RWPE2 (cell line): ENCODE measurements at regions not wholly inside any gene's neighbourhood (a gene's known extent, or its start where the extent isn't known, plus 50 kb on each side); places are given as distances from the start of the nearest gene placed in this dataset.

ENCODE experiments used
- ATAC-seq: fragments of 200-7000 bp; cut with Tn5 transposase; 3 replicates; pipeline ENCODE4 v1.9.1; 2021; ENCODE audit warnings: low read depth
- DNase-seq: peaks from one replicate; pipeline ENCODE4 v3.0.0-alpha.2; 2020; ENCODE audit warnings: low spot score
- H3K27ac ChIP-seq: fragments of 450-650 bp; 2 replicates; pipeline ENCODE4 v1.5.1; 2017; ENCODE audit warnings: mild to moderate bottlenecking; ENCODE audit not compliant: poor library complexity, severe bottlenecking
- H3K27me3 ChIP-seq: fragments of 250-450 bp; sonication (Bioruptor Pico); 2 replicates; pipeline ENCODE4 v1.5.1; 2021; ENCODE audit warnings: mild to moderate bottlenecking, moderate library complexity; ENCODE audit not compliant: insufficient read depth, poor library complexity, severe bottlenecking
- H3K36me3 ChIP-seq: fragments of 250-450 bp; sonication (Bioruptor Pico); 2 replicates; pipeline ENCODE4 v1.5.1; 2020; ENCODE audit warnings: low read depth, mild to moderate bottlenecking, moderate library complexity
- H3K4me1 ChIP-seq: fragments of 250-450 bp; sonication (Bioruptor Pico); 2 replicates; pipeline ENCODE4 v1.5.1; 2021; ENCODE audit warnings: mild to moderate bottlenecking, moderate library complexity; ENCODE audit not compliant: insufficient read depth, poor library complexity, severe bottlenecking
- H3K4me3 ChIP-seq: fragments of 250-450 bp; sonication (Bioruptor Pico); 2 replicates; pipeline ENCODE4 v1.5.1; 2021; ENCODE audit warnings: mild to moderate bottlenecking, moderate library complexity; ENCODE audit not compliant: severe bottlenecking
- H3K9me3 ChIP-seq: fragments of 250-450 bp; sonication (Bioruptor Pico); 2 replicates; pipeline ENCODE4 v1.5.1; 2021; ENCODE audit warnings: mild to moderate bottlenecking, moderate library complexity; ENCODE audit not compliant: severe bottlenecking
- TF ChIP-seq, protein P1 (sequence below): fragments of 450-650 bp; IDR thresholded peaks from one replicate; pipeline ENCODE4 v1.5.1; 2017; ENCODE audit warnings: mild to moderate bottlenecking, moderate library complexity; ENCODE audit not compliant: poor library complexity, severe bottlenecking

DNA sequence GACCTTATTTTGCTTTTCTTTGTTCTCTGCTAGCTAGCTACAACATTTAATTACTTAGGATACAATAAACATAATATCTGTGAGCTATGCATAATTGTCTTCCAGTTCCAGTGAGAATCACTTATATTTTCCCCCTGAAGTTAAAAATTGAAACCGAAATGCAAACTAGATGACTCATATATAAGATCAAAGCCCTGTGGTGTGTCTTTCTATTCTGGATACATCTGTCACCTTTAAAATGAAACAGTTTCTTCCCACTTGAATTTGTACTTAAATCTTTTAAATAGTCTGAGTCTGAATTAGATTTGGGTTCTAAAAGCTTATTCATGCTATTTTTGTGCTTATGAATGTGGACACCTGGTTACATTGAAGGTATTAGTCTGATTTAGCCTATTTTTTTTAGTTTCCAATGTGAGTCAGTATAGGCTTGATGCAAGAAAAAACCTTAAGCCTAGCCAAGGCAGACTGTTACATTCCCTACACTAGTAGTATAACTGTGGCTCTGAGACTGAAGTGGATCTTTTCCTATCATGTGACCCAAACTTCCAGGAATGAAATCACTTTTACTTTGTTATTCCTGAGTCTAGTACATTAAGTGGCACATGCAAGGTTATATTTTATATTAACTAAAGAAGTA lies 703.5 kb upstream of the RGMB start:
- ATAC-seq (0 out of 3 replicates have a peak, but pooled peaks have one; percentile 27), DNase-seq (no peak)
- H3K27ac ChIP-seq = no peak overlapping the region
- H3K4me3 ChIP-seq = no peak overlapping the region
- no peaks in the 10 kb centered on the region for H3K27me3 ChIP-seq
- no peaks in the 10 kb centered on the region for H3K36me3 ChIP-seq
- no peaks in the 10 kb centered on the region for H3K9me3 ChIP-seq
- no peaks in the 10 kb centered on the region for H3K4me1 ChIP-seq
- TF ChIP-seq, protein P1, sequence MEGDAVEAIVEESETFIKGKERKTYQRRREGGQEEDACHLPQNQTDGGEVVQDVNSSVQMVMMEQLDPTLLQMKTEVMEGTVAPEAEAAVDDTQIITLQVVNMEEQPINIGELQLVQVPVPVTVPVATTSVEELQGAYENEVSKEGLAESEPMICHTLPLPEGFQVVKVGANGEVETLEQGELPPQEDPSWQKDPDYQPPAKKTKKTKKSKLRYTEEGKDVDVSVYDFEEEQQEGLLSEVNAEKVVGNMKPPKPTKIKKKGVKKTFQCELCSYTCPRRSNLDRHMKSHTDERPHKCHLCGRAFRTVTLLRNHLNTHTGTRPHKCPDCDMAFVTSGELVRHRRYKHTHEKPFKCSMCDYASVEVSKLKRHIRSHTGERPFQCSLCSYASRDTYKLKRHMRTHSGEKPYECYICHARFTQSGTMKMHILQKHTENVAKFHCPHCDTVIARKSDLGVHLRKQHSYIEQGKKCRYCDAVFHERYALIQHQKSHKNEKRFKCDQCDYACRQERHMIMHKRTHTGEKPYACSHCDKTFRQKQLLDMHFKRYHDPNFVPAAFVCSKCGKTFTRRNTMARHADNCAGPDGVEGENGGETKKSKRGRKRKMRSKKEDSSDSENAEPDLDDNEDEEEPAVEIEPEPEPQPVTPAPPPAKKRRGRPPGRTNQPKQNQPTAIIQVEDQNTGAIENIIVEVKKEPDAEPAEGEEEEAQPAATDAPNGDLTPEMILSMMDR = no peak

DNA sequence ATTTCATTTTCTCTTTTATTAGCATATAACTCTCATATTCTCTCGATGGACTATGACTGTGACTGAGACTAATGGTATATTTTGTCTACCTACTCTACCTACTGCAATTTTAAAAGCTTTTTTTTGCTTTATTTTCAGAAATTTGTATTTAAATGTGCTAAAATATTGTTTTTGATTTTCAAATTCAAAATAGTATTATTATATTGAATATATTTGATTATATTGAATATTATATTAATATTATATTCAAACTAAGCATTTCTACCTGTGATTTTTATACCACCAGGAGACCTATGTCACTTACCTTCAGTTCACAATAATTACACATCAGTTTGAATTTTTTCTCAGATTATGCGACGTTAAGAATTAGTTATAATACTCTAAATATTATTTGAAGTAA lies 700.5 kb upstream of the RGMB start:
- Histone ChIP-seq H3K4me3 (no peak overlapping the region), H3K36me3 (no peaks in the 10 kb centered on the region), H3K27me3 (no peaks in the 10 kb centered on the region), H3K9me3 (no peaks in the 10 kb centered on the region), H3K27ac (no peak overlapping the region), H3K4me1 (no peaks in the 10 kb centered on the region)
- DNase-seq (no peak), ATAC-seq (no peak)
- TF ChIP-seq, protein P1 = no peak

DNA sequence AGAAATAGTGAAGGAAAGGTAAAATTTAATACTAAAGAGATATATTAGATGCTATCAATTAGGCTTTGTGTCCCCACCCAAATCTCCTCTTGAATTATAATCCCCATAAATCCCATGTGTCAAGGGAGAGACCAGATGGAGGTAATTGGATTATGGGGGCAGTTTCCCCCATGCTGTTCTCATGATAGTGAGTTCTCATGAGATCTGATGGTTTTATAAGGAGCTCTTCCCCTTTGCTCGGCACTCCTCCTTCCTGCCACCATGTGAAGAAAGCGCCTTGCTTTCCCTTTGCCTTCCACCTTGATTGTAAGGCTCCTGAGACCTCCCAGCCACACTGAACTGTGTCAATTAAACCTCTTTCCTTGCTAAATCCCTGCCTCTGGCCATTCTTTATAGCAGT lies 697.0 kb upstream of the RGMB start:
- H3K27ac ChIP-seq = no peak overlapping the region
- no peak for ATAC-seq
- H3K4me1 ChIP-seq = no peaks in the 10 kb centered on the region
- H3K4me3 ChIP-seq = no peak overlapping the region
- no peak for DNase-seq
- H3K9me3 ChIP-seq = no peaks in the 10 kb centered on the region
- no peaks in the 10 kb centered on the region for H3K27me3 ChIP-seq
- TF ChIP-seq, protein P1 = no peak
- no peaks in the 10 kb centered on the region for H3K36me3 ChIP-seq

DNA sequence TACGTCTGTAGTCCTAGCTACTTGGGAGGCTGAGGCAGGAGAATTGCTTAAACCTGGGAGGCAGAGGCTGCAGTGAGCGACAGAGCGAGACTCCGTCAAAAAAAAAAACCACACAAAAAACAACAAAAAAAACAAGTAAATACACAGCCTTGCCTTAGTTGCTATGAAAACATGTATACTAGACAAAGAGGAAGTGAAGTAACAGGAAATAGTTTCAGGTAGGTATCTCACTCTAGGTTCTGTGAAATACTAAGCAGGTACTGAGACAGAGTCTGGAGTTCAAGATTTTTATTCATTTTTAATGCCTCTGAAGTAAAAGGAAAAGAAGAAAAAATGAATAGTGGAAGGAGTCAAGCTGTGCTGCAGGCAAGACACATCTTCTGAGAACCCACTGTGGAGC lies 687.9 kb upstream of the RGMB start:
- ATAC-seq (no peak), DNase-seq (no peak)
- Histone ChIP-seq H3K36me3 (no peaks in the 10 kb centered on the region), H3K27me3 (no peaks in the 10 kb centered on the region), H3K4me1 (no peaks in the 10 kb centered on the region), H3K27ac (no peak overlapping the region), H3K9me3 (no peaks in the 10 kb centered on the region), H3K4me3 (no peak overlapping the region)
- TF ChIP-seq, protein P1 = no peak

DNA sequence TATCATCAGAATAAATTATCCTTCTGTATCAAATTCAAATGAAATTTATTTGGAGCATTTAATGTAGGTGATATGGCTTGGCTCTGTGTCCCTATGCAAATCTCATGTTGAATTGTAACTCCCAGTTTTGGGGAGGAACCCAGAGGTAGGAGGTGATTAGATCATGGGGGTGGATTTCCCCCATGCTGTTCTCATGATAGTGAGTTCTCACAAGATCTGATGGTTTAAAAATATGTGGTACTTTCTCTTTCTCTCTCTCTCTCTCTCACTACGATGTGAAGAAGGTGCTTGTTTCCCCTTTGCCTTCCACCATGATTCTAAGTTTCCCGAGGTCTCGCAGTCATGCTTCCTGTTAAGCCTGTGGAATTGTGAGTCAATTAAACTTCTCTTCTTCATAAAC lies 678.4 kb upstream of the RGMB start:
- Histone ChIP-seq H3K4me1 (peaks cover 40% of the 10 kb centered on the region), H3K36me3 (no peaks in the 10 kb centered on the region), H3K9me3 (no peaks in the 10 kb centered on the region), H3K4me3 (no peak overlapping the region), H3K27ac (peak overlapping the region; percentile 85), H3K27me3 (no peaks in the 10 kb centered on the region)
- DNase-seq = no peak
- TF ChIP-seq, protein P1 = no peak
- ATAC-seq = no peak
